Inflammatory macrophage treated with lipopolysaccharide for 1 hour (primary cell): ENCODE measurements at regions not wholly inside any gene's neighbourhood (a gene's known extent, or its start where the extent isn't known, plus 50 kb on each side); places are given as distances from the start of the nearest gene placed in this dataset.
"Not testable (repeated sequence)": the region's sequence is repeated elsewhere in the genome, so short reads cannot be mapped to it uniquely, and the experiment has no call there.

Experiments
- DNase-seq, 2 donors: peaks; one replicate each; pipeline ENCODE4 v3.0.0-alpha.2; 2020 to 2022

GRCh38 chr3:197366301-197367044, 68.1 kb upstream of the DLG1 start:
- DNase-seq, result no peak

DNA sequence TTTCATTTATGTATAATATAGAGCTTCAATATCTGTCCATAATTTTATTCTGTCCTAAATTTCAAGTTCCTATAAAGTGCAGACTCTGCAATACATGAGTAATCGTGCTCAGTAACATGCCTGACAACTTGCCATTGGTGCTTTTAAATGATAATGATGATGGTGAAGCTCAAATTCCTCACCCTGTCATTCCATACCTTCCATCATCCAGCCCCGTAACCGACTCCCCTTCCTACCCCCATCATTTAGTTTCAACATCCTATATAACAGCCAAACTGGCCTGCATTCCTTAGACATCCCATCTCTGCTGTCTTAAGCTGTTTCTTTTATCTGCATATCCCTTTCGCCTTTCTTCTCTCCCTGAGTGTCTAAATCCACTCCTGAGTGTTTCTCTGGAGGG, 67.2 kb upstream of the DLG1 start:
- DNase-seq, result no peak

GRCh38 chr3:197364410-197365071, 66.1 kb upstream of the DLG1 start:
- no peak for DNase-seq

DNA sequence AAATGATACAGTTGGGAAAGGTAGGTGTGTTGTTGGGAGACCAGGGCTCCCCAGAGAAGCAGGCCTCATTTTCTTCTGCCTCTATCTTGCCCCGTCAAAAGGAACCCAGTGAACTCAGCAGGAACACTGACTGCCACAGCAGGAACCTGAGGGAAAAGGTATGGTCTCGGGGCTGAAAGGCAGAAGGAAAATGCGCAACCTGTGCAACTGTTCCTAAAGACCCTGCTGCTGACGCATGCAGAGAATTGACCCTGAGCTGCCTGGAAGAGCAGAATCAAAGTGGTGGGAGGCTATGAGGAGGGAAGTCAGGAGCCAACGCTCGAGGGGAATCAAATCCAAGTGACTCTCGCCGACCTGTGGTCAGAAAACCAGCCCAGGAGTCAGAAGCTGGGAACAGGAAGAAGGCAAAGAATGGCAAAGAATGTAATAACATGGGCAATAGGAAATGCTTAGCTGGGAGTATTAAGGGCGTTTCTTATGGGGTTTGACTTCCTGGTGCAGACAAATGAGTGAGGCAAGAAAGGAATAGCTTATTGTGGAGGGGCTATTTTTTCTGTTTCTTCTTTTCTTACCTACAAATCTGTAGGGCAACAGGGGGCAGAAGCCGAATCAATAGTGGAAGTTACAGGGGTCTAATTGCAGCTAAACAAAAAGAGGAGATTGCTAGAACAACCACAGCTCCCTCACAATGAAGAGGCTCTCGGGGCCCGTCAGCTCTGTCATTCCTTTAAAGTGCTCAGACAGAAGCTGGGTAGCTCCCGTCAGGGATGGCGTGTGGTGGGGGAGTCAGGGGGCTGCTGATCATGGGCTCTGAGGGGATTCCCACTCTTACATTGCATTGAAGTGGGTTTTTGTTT, 65.4 kb upstream of the DLG1 start:
- no peak for DNase-seq

- no peak for DNase-seq
Observed at GRCh38 chr3:197362081-197362480, 63.7 kb upstream of the DLG1 start.

GRCh38 chr3:197360095-197360494, 61.7 kb upstream of the DLG1 start:
- DNase-seq, result not testable (repeated sequence)

DNA sequence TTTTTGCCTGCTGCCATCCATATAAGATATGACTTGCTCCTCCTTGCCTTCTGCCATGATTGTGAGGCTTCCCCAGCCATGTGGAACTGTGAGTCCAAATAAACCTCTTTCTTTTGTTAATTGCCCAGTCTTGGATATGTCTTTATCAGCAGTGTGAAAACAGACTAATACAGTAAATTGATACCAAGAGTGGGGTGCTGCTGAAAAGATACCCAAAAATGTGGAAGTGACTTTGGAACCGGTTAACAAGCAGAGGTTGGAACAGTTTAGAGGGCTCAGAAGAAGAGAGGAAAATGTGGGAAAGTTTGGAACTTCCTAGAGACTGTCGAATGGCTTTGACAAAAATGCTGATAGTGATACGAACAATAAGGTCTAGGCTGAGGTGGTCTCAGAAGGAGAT, 61.1 kb upstream of the DLG1 start:
- not testable (repeated sequence) for DNase-seq

- no peak for DNase-seq
Observed at GRCh38 chr3:197356741-197357140, 58.3 kb upstream of the DLG1 start.

- DNase-seq, result no peak
Observed at GRCh38 chr3:197356275-197356674, 57.9 kb upstream of the DLG1 start.

- no peak for DNase-seq
Observed at GRCh38 chr3:197355713-197356112, 57.3 kb upstream of the DLG1 start.

DNA sequence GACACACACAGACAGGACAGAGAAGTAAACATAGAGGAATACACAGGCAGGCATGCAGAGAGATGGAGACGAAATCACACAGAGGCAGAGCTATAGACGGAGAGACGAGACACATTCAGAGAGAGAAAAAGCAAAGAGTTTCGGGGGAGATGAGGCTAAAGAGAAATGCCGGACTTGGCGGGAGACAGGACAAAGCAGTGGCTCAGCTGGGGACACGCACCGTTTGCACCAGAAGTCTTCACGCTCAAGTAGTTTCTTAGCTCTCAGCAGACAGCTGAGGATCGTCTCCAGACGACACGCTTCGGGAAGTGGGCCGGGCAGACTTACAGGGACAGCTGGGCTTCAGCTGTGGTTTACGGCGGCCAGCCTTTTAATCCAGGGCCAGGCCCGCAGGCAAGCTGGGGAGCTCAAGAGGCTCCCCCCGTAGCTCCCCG, 56.2 kb upstream of the DLG1 start:
- no peak for DNase-seq

- DNase-seq, result no peak
Observed at GRCh38 chr3:197353867-197354567, 55.6 kb upstream of the DLG1 start.

DNA sequence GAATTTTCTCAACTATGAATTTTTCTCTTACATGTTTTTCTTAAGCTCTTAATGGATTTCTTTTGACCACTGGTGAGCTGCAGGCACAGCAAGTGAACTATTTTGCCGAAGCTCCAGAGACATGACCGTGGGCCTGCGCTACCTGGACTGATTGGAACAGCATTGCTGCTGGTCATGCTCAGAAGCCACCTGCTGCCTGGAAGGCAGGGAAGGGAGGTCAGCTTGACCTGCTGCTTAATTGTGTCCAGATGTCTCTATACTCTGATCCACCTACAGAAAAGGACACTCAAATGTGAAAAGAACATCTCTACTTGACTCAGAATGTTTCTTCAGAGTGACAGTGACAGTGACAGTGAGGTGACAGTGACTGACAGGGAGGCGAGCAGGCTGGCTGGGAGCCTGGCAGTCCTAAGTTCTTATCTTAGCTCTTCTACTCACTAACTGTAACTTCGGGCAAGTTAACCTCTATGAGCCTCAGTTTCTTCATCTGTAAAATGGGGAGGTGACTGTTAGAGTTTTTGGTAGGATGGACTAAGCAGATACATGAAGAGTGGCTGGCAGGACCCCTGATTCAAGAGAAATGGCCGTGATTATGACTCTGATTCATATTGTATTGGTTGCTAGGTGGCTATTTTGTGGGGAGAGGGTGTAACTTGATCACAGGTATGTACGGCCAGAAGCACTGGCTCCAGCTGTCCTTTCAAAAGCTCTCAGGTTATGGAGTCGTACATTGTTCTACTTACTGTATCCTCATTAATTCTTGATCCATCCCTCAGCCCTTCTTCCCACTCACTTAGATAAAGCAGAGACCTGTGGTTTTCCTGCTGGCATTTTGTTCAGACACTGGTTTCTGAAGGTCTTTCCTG, 54.8 kb upstream of the DLG1 start:
- no peak for DNase-seq

- DNase-seq, result no peak
Observed at GRCh38 chr3:197352382-197352781, 54.0 kb upstream of the DLG1 start.

DNA sequence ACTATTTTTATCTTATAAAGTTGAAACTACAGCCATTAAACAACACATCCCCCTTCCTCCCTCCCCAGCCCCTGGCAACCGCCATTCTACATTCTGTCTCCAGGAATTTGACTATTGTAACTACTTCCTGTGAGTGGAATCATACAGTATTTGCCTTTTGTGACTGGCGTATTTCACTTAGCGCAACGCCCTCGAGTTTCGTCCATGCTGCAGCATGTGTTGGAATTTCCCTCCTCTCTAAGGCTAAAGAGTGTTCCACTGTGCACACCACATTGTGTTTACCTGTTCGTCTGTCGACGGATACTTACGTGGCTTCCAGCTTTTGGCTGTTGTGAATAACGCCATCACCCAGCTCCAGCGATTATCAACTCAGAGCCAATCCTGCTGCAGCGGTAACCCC, 52.0 kb upstream of the DLG1 start:
- no peak for DNase-seq

DNA sequence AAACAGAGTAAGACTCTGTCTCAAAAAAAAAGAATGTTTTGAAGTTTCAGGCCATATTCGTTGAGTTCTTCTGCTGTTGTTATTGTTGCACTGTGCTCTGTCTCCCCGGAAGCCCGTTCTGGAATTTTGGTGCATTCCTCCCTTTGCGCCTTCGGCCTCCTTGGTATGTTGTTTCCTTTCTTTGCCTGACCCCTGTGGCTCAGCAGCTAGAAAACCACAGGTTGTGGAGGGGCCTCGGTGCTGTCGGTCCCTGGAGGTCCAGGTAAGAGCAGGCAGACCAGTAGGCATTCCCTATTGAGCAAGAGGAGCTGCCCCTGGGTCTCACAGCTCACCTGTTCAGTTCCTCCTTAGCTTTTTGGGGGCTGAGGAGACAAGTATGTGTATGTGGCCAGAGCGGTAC, 51.0 kb upstream of the DLG1 start:
- no peak for DNase-seq
